ENCODE measurements at regions not wholly inside any gene's neighbourhood (a gene's known extent, or its start where the extent isn't known, plus 50 kb on each side); places are given as distances from the start of the nearest gene placed in this dataset.

- TF ChIP-seq GABPA (IDR thresholded peaks at IDR 0.05; ENCODE audit: low read depth) (no peak), POLR2AphosphoS5 (IDR thresholded peaks at IDR 0.05; ENCODE audit: low read depth) (no peak), CTCF (IDR thresholded peaks at IDR 0.05; ENCODE audit: insufficient read depth, low read length) (no peak), SPI1 (IDR thresholded peaks at IDR 0.05; ENCODE audit: borderline replicate concordance, low read depth) (no peak)
- TF ChIP-seq, protein P1, sequence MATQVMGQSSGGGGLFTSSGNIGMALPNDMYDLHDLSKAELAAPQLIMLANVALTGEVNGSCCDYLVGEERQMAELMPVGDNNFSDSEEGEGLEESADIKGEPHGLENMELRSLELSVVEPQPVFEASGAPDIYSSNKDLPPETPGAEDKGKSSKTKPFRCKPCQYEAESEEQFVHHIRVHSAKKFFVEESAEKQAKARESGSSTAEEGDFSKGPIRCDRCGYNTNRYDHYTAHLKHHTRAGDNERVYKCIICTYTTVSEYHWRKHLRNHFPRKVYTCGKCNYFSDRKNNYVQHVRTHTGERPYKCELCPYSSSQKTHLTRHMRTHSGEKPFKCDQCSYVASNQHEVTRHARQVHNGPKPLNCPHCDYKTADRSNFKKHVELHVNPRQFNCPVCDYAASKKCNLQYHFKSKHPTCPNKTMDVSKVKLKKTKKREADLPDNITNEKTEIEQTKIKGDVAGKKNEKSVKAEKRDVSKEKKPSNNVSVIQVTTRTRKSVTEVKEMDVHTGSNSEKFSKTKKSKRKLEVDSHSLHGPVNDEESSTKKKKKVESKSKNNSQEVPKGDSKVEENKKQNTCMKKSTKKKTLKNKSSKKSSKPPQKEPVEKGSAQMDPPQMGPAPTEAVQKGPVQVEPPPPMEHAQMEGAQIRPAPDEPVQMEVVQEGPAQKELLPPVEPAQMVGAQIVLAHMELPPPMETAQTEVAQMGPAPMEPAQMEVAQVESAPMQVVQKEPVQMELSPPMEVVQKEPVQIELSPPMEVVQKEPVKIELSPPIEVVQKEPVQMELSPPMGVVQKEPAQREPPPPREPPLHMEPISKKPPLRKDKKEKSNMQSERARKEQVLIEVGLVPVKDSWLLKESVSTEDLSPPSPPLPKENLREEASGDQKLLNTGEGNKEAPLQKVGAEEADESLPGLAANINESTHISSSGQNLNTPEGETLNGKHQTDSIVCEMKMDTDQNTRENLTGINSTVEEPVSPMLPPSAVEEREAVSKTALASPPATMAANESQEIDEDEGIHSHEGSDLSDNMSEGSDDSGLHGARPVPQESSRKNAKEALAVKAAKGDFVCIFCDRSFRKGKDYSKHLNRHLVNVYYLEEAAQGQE (IDR thresholded peaks at IDR 0.05; ENCODE audit: insufficient replicate concordance, low read depth) = no peak
- DNase-seq (ENCODE audit: low read depth in 1 of 2, low spot score in 1 of 2) = no peak
- Histone ChIP-seq H3K4me3 (replicated peaks; ENCODE audit: insufficient read depth, low read length) (no peak overlapping the region), H3K27me3 (ENCODE audit: insufficient read depth, poor library complexity, severe bottlenecking) (no peaks in the 10 kb centered on the region), H3K27ac (replicated peaks) (no peak overlapping the region)
Measured at GRCh38 chr3:168864107-168865021, 768.6 kb upstream of the GOLIM4 start.

GRCh38 chr3:168863561-168863960 lies 767.8 kb upstream of the GOLIM4 start:
- no peak for DNase-seq (ENCODE audit: low read depth in 1 of 2, low spot score in 1 of 2)
- Histone ChIP-seq H3K4me3 (replicated peaks; ENCODE audit: insufficient read depth, low read length) (no peak overlapping the region), H3K27ac (replicated peaks) (no peak overlapping the region), H3K27me3 (ENCODE audit: insufficient read depth, poor library complexity, severe bottlenecking) (no peaks in the 10 kb centered on the region)
- TF ChIP-seq POLR2AphosphoS5 (IDR thresholded peaks at IDR 0.05; ENCODE audit: low read depth) (no peak), CTCF (IDR thresholded peaks at IDR 0.05; ENCODE audit: insufficient read depth, low read length) (no peak), GABPA (IDR thresholded peaks at IDR 0.05; ENCODE audit: low read depth) (no peak), SPI1 (IDR thresholded peaks at IDR 0.05; ENCODE audit: borderline replicate concordance, low read depth) (no peak)
- TF ChIP-seq, protein P1 (IDR thresholded peaks at IDR 0.05; ENCODE audit: insufficient replicate concordance, low read depth) = no peak

DNA sequence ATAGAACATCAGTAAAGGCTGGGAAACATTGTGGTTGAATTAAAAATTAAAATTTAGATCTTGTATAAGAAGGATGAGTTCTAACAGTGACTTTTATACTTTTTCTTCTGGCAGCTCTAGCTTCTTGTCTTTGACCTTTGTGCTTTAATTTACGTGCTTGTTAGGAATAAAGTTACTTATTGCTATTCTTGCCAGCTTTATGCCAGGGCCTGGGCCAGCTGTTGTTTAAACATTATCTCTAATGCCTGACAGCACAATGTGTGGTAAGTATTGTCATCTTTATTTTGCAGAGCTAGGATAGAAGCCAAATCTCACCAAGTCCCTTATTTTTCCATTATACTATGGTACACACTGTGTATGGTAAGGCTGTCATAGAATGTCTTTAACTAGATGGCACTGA lies 766.7 kb upstream of the GOLIM4 start:
- no peaks in the 10 kb centered on the region for H3K27me3 ChIP-seq (ENCODE audit: insufficient read depth, poor library complexity, severe bottlenecking)
- TF ChIP-seq POLR2AphosphoS5 (IDR thresholded peaks at IDR 0.05; ENCODE audit: low read depth) = no peak
- TF ChIP-seq SPI1 (IDR thresholded peaks at IDR 0.05; ENCODE audit: borderline replicate concordance, low read depth) = no peak
- TF ChIP-seq GABPA (IDR thresholded peaks at IDR 0.05; ENCODE audit: low read depth) = no peak
- TF ChIP-seq, protein P1 (IDR thresholded peaks at IDR 0.05; ENCODE audit: insufficient replicate concordance, low read depth) = no peak
- TF ChIP-seq CTCF (IDR thresholded peaks at IDR 0.05; ENCODE audit: insufficient read depth, low read length) = no peak
- H3K4me3 ChIP-seq (replicated peaks; ENCODE audit: insufficient read depth, low read length) = no peak overlapping the region
- DNase-seq (ENCODE audit: low read depth in 1 of 2, low spot score in 1 of 2) = no peak
- no peak overlapping the region for H3K27ac ChIP-seq (replicated peaks)

All from HL-60 (cell line).